H9 (cell line): ENCODE measurements at regions not wholly inside any gene's neighbourhood (a gene's known extent, or its start where the extent isn't known, plus 50 kb on each side); places are given as distances from the start of the nearest gene placed in this dataset.
"Not testable (repeated sequence)": the region's sequence is repeated elsewhere in the genome, so short reads cannot be mapped to it uniquely, and the experiment has no call there.

Experiments used
- DNase-seq: peaks from one replicate; pipeline ENCODE4 v3.0.0-alpha.2; 2017
- H2AFZ ChIP-seq: one replicate; pipeline ENCODE4 v1.6.1; 2013; ENCODE audit warnings: mild to moderate bottlenecking, low read length, control low read depth, moderate library complexity
- H2AK5ac ChIP-seq: 2 replicates; pipeline ENCODE4 v1.6.1; 2013; ENCODE audit warnings: low read length, control low read depth, mixed read lengths; ENCODE audit not compliant: insufficient read length
- H2BK120ac ChIP-seq: one replicate; pipeline ENCODE4 v1.6.1; 2013; ENCODE audit warnings: low read depth, mild to moderate bottlenecking, low read length, control low read depth, inconsistent platforms; ENCODE audit not compliant: poor library complexity, severe bottlenecking
- H2BK12ac ChIP-seq: 2 replicates; pipeline ENCODE4 v1.6.1; 2013; ENCODE audit warnings: low read length, control low read depth, mixed read lengths, low read depth; ENCODE audit not compliant: insufficient read length
- H2BK15ac ChIP-seq: 2 replicates; pipeline ENCODE4 v1.6.1; 2013; ENCODE audit warnings: low read depth, low read length, control low read depth
- H2BK20ac ChIP-seq: one replicate; pipeline ENCODE4 v1.6.1; 2013; ENCODE audit warnings: low read depth, mild to moderate bottlenecking, low read length, control low read depth, inconsistent platforms; ENCODE audit not compliant: poor library complexity, severe bottlenecking
- H2BK5ac ChIP-seq: 2 replicates; pipeline ENCODE4 v1.6.1; 2013; ENCODE audit warnings: low read length, control low read depth, mixed read lengths; ENCODE audit not compliant: insufficient read length
- H3K14ac ChIP-seq: 2 replicates; pipeline ENCODE4 v1.6.1; 2013; ENCODE audit warnings: low read length, control low read depth; ENCODE audit not compliant: insufficient read depth
- H3K18ac ChIP-seq: 2 replicates; pipeline ENCODE4 v1.6.1; 2013; ENCODE audit warnings: low read depth, mild to moderate bottlenecking, mixed read lengths, low read length, control low read depth; ENCODE audit not compliant: insufficient read length
- H3K23ac ChIP-seq: 2 replicates; pipeline ENCODE4 v1.6.1; 2013; ENCODE audit warnings: low read length, control low read depth, mixed read lengths, low read depth; ENCODE audit not compliant: insufficient read length
- H3K23me2 ChIP-seq: 2 replicates; pipeline ENCODE4 v1.6.1; 2013; ENCODE audit warnings: low read depth, mild to moderate bottlenecking, mixed read lengths, low read length, control low read depth; ENCODE audit not compliant: insufficient read length, poor library complexity, severe bottlenecking
- H3K27ac ChIP-seq: 2 replicates; pipeline ENCODE4 v1.5.1; 2013; ENCODE audit warnings: low read length, control low read depth, mixed read lengths, low read depth; ENCODE audit not compliant: insufficient read length
- H3K27me3 ChIP-seq: 2 replicates; pipeline ENCODE4 v1.6.1; 2013; ENCODE audit warnings: low read length, control low read depth, inconsistent platforms; ENCODE audit not compliant: insufficient read depth
- H3K4ac ChIP-seq: 2 replicates; pipeline ENCODE4 v1.6.1; 2013; ENCODE audit warnings: low read depth, mild to moderate bottlenecking, control low read depth, inconsistent platforms, low read length, moderate library complexity
- H3K4me1 ChIP-seq: 2 replicates; pipeline ENCODE4 v1.6.1; 2013; ENCODE audit warnings: low read length, control low read depth, inconsistent platforms; ENCODE audit not compliant: insufficient read depth
- H3K4me2 ChIP-seq: 2 replicates; pipeline ENCODE4 v1.6.1; 2013; ENCODE audit warnings: low read length, control low read depth, mixed read lengths; ENCODE audit not compliant: insufficient read length, insufficient read depth
- H3K56ac ChIP-seq: 2 replicates; pipeline ENCODE4 v1.6.1; 2013; ENCODE audit warnings: low read depth, mild to moderate bottlenecking, mixed read lengths, low read length, control low read depth; ENCODE audit not compliant: insufficient read length
- H3K79me1 ChIP-seq: 2 replicates; pipeline ENCODE4 v1.6.1; 2013; ENCODE audit warnings: low read depth, mild to moderate bottlenecking, moderate library complexity, low read length, control low read depth, inconsistent platforms; ENCODE audit not compliant: insufficient read depth, poor library complexity, severe bottlenecking
- H3K79me2 ChIP-seq: 2 replicates; pipeline ENCODE4 v1.6.1; 2013; ENCODE audit warnings: low read length, control low read depth, inconsistent platforms; ENCODE audit not compliant: insufficient read depth
- H3K9ac ChIP-seq: 2 replicates; pipeline ENCODE4 v1.6.1; 2013; ENCODE audit warnings: low read length, control low read depth, mixed read lengths; ENCODE audit not compliant: insufficient read length; ENCODE audit errors: extremely low read depth
- H3K9me3 ChIP-seq: one replicate; pipeline ENCODE4 v1.6.1; 2013; ENCODE audit warnings: low read depth, low read length, inconsistent platforms; ENCODE audit not compliant: control insufficient read depth
- H3T11ph ChIP-seq: one replicate; pipeline ENCODE4 v1.6.1; 2013; ENCODE audit warnings: mild to moderate bottlenecking, low read length, control low read depth, inconsistent platforms
- H4K20me1 ChIP-seq: one replicate; pipeline ENCODE4 v1.6.1; 2013; ENCODE audit not compliant: control insufficient read depth, insufficient read length, insufficient read depth
- H4K5ac ChIP-seq: 2 replicates; pipeline ENCODE4 v1.6.1; 2013; ENCODE audit warnings: low read depth, mild to moderate bottlenecking, mixed read lengths, low read length, control low read depth; ENCODE audit not compliant: insufficient read length
- H4K8ac ChIP-seq: replicated peaks from 2 replicates; pipeline ENCODE4 v1.6.1; 2013; ENCODE audit warnings: low read length, control low read depth, mixed read lengths, low read depth; ENCODE audit not compliant: insufficient read length
- H4K91ac ChIP-seq: 2 replicates; pipeline ENCODE4 v1.6.1; 2013; ENCODE audit warnings: low read depth, mild to moderate bottlenecking, moderate library complexity, mixed read lengths, low read length, control low read depth; ENCODE audit not compliant: insufficient read length
- H3K27ac Mint-ChIP-seq, 3 experiments: 2 replicates in 2 of 3; 3 replicates in 1 of 3; pipeline ENCODE4 v1.8.0; 2020 to 2021; ENCODE audit warnings: mixed read lengths in 3 of 3, mild to moderate bottlenecking in 1 of 3, moderate library complexity in 1 of 3
- H3K27me3 Mint-ChIP-seq: 2 replicates; pipeline ENCODE4 v1.8.0; 2021; ENCODE audit warnings: low read depth, mild to moderate bottlenecking, moderate library complexity, mixed read lengths
- H3K36me3 Mint-ChIP-seq, 3 experiments: 2 replicates in 2 of 3; 3 replicates in 1 of 3; pipeline ENCODE4 v1.8.0; 2020 to 2021; ENCODE audit warnings: low read depth in 3 of 3, mixed read lengths in 3 of 3; ENCODE audit not compliant: insufficient read depth in 1 of 3
- H3K4me1 Mint-ChIP-seq, 2 experiments: 2 replicates each; pipeline ENCODE4 v1.8.0; 2020; ENCODE audit warnings: mixed read lengths in 2 of 2
- H3K4me3 Mint-ChIP-seq, 2 experiments: 2 replicates in 1 of 2; 3 replicates in 1 of 2; pipeline ENCODE4 v1.8.0; 2020 to 2021; ENCODE audit warnings: mild to moderate bottlenecking in 2 of 2, mixed read lengths in 2 of 2, moderate library complexity in 1 of 2
- H3K9me3 Mint-ChIP-seq, 2 experiments: 2 replicates in 1 of 2; 3 replicates in 1 of 2; pipeline ENCODE4 v1.8.0; 2020; ENCODE audit warnings: mild to moderate bottlenecking in 2 of 2, mixed read lengths in 2 of 2, moderate library complexity in 1 of 2
- WGBS: extraction: QIAGEN DNeasy Blood & Tissue Kit; methylation state at CpG from one replicate; pipeline ENCODE4 v1.1.7; 2013; ENCODE audit warnings: missing lambda C conversion rate, low lambda C conversion rate, mixed read lengths; ENCODE audit not compliant: insufficient read length; ENCODE audit errors: extremely low coverage; 5-methylcytosine and 5-hydroxymethylcytosine counted together
- TF ChIP-seq, protein P1 (sequence below): fragments of 200-600 bp; sonication (generic); conservative IDR thresholded peaks from 3 replicates; pipeline ENCODE4 v1.8.0; 2021; ENCODE audit warnings: antibody characterized with exemption, mild to moderate bottlenecking

DNA sequence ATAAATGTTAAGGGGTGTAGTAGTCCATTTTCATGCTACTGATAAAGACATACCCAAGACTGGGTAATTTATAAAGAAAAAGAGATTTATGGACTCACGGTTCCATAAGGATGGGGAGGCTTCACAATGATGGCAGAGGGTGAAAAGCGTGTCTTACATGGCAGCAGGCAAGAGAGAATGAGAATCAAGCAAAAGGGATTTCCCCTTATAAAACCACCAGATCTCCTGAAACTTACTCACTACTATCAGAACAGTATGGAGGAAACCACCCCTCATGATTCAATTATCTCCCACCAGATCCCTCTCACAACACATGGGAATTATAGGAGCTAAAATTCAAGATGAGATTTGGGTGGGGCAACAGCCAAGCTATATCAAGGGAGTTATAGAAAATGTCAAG lies 329.2 kb downstream of the DTHD1 start:
- Histone ChIP-seq H2BK20ac (no peak overlapping the region), H3T11ph (no peak overlapping the region), H3K9ac (no peak overlapping the region), H2AK5ac (no peak overlapping the region), H3K79me2 (no peaks in the 10 kb centered on the region), H2BK15ac (no peak overlapping the region), H3K27me3 (no peaks in the 10 kb centered on the region), H2AFZ (no peak overlapping the region), H3K79me1 (no peaks in the 10 kb centered on the region), H3K9me3 (no peaks in the 10 kb centered on the region), H3K56ac (no peak overlapping the region), H3K4ac (no peak overlapping the region), H2BK12ac (no peak overlapping the region), H2BK5ac (no peak overlapping the region), H3K4me2 (no peak overlapping the region), H3K23ac (no peak overlapping the region), H3K27ac (no peak overlapping the region), H3K4me1 (no peaks in the 10 kb centered on the region), H3K18ac (no peak overlapping the region), H3K14ac (no peak overlapping the region), H2BK120ac (no peak overlapping the region), H4K20me1 (no peaks in the 10 kb centered on the region), H4K91ac (no peak overlapping the region), H3K23me2 (no peaks in the 10 kb centered on the region), H4K8ac (no peak overlapping the region), H4K5ac (no peak overlapping the region)
- no peak for DNase-seq
- no peaks in the 10 kb centered on the region for H3K27me3 Mint-ChIP-seq
- no peak overlapping the region for H3K4me3 Mint-ChIP-seq
- no CpG with 5 or more reads among the region's 2 CpGs for WGBS
- TF ChIP-seq, protein P1, sequence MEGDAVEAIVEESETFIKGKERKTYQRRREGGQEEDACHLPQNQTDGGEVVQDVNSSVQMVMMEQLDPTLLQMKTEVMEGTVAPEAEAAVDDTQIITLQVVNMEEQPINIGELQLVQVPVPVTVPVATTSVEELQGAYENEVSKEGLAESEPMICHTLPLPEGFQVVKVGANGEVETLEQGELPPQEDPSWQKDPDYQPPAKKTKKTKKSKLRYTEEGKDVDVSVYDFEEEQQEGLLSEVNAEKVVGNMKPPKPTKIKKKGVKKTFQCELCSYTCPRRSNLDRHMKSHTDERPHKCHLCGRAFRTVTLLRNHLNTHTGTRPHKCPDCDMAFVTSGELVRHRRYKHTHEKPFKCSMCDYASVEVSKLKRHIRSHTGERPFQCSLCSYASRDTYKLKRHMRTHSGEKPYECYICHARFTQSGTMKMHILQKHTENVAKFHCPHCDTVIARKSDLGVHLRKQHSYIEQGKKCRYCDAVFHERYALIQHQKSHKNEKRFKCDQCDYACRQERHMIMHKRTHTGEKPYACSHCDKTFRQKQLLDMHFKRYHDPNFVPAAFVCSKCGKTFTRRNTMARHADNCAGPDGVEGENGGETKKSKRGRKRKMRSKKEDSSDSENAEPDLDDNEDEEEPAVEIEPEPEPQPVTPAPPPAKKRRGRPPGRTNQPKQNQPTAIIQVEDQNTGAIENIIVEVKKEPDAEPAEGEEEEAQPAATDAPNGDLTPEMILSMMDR: no peak
- H3K27ac Mint-ChIP-seq: no peak overlapping the region
- peaks cover 0 to 11% (median 2%) of the 10 kb centered on the region in 3 experiments; a peak in 5 of 7 replicates for H3K36me3 Mint-ChIP-seq
- no peaks in the 10 kb centered on the region for H3K4me1 Mint-ChIP-seq
- peaks cover 14% of the 10 kb centered on the region in 2 experiments; a peak in 4 of 5 replicates for H3K9me3 Mint-ChIP-seq

DNA sequence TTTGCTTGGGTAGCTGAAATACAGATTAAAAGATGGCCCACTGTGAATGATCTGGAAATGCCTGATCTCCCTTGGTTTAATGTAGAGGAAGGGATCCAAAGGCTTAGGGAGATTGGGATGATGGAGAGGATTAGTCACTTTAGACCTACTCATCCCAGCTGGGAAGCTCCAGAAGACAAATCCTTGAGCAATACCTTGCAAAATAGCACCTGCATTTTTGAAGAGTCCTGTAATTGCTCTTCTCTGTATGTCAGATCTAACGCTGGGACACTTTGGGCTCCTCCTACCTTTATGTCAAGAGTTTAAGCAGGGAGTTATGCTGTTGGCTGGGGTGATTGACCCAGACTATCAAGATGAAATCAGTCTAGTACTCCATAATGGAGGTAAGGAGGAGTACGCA lies 331.7 kb downstream of the DTHD1 start:
- H2BK5ac ChIP-seq, H4K8ac ChIP-seq, H2BK15ac ChIP-seq, H4K20me1 ChIP-seq, H2AK5ac ChIP-seq, H3K9ac ChIP-seq, H3K18ac ChIP-seq, H3K27me3 ChIP-seq, H2AFZ ChIP-seq, H3K79me2 ChIP-seq, H3K4me1 ChIP-seq, H3K23ac ChIP-seq, H3K23me2 ChIP-seq, H3K4ac ChIP-seq, H3K27ac Mint-ChIP-seq, H3K27me3 Mint-ChIP-seq, H3K27ac ChIP-seq, H3K4me2 ChIP-seq, H3K4me1 Mint-ChIP-seq, H3K79me1 ChIP-seq, H3K9me3 ChIP-seq, H2BK20ac ChIP-seq, H2BK12ac ChIP-seq, H4K5ac ChIP-seq, H2BK120ac ChIP-seq, H3K56ac ChIP-seq, H4K91ac ChIP-seq, H3T11ph ChIP-seq, H3K4me3 Mint-ChIP-seq, H3K14ac ChIP-seq, DNase-seq: not testable (repeated sequence)
- Mint-ChIP-seq H3K36me3 (peaks cover 0 to 11% (median 2%) of the 10 kb centered on the region in 3 experiments; a peak in 5 of 7 replicates), H3K9me3 (peaks cover 9 to 11% of the 10 kb centered on the region in 2 experiments; a peak in 4 of 5 replicates)
- no CpG with 5 or more reads among the region's 2 CpGs for WGBS
